GM12892 (cell line): ENCODE measurements at regions not wholly inside any gene's neighbourhood (a gene's known extent, or its start where the extent isn't known, plus 50 kb on each side); places are given as distances from the start of the nearest gene placed in this dataset.

Experiments
- POLR2A ChIP-seq: IDR thresholded peaks from 2 replicates; pipeline ENCODE4 v1.6.1; 2011; ENCODE audit warnings: low read depth, low read length, control low read depth
- POLR2AphosphoS5 ChIP-seq: IDR thresholded peaks from 2 replicates; pipeline ENCODE4 v1.6.1; 2011; ENCODE audit warnings: low read depth, low read length, control low read depth
- TAF1 ChIP-seq: IDR thresholded peaks from 2 replicates; pipeline ENCODE4 v1.6.1; 2011; ENCODE audit warnings: low read depth, mild to moderate bottlenecking, control low read depth, low read length, borderline replicate concordance

DNA sequence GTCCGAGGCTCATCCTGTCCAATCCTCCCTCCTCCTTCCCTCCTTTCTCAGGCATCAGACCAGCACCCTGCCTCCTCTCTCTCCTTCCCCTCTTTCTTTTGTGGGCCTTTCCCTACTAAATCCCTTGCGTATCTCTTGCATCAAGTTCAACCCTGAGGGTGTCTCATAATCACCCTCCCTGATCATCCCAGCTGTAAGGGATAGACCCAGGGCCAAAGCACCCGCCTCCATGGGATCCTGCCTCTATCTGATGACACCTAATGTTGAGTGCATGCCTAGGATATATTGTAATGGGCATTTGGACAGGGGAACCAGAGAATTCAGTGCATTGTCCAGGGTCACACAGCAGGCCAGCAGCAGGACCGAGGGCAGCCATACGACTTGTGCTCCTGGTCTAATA lies 84.9 kb downstream of the PHETA1 start:
- TF ChIP-seq POLR2AphosphoS5 (no peak), POLR2A (no peak), TAF1 (no peak)
